Panc1 (cell line): ENCODE measurements at regions not wholly inside any gene's neighbourhood (a gene's known extent, or its start where the extent isn't known, plus 50 kb on each side); places are given as distances from the start of the nearest gene placed in this dataset.

Source experiments
- CTCF ChIP-seq: fragments of 450-650 bp; IDR thresholded peaks from 2 replicates; pipeline ENCODE4 v1.5.1; 2017; ENCODE audit warnings: mild to moderate bottlenecking
- REST ChIP-seq, 2 experiments: IDR thresholded peaks; 2 replicates each; pipeline ENCODE4 v1.6.1; 2011 to 2012; ENCODE audit warnings: low read depth in 2 of 2, control low read depth in 1 of 2, low read length in 1 of 2, mild to moderate bottlenecking in 1 of 2, moderate library complexity in 1 of 2; ENCODE audit not compliant: insufficient read depth in 1 of 2

GRCh38 chr3:177358091-177358976, 161.1 kb upstream of the TBL1XR1 start:
- TF ChIP-seq CTCF = no peak
- TF ChIP-seq REST (IDR thresholded peaks at IDR 0.05; ENCODE audit: insufficient read depth in 1 of 2, low read depth in 2 of 2, low read length in 1 of 2) = no peak
